HG03280 (cell line): ENCODE measurements at regions not wholly inside any gene's neighbourhood (a gene's known extent, or its start where the extent isn't known, plus 50 kb on each side); places are given as distances from the start of the nearest gene placed in this dataset.

Source experiments
- ATAC-seq: cut with Tn5 transposase; IDR thresholded peaks from one replicate; pipeline ENCODE4 v1.9.1; 2021; ENCODE audit warnings: mild to moderate bottlenecking, moderate library complexity; ENCODE audit not compliant: unreplicated experiment

DNA sequence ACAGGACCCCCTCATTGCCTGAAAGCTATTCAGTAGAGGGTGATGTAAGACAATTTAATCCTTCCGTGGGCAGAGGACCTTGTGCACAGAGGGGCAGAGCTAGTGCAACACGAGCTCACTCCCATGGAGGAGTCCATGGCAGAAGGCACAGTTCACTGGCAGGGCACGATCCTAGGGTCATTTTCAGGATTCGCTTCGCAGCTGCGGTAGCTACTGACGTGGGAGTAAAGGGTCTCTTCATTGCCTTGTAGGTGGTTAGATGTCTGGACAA lies 207.8 kb downstream of the FOXO1 start:
- ATAC-seq = no peak

- no peak for ATAC-seq
Measured at GRCh38 chr13:40460116-40460515, 206.3 kb downstream of the FOXO1 start.

GRCh38 chr13:40464337-40465014 lies 202.0 kb downstream of the FOXO1 start:
- no peak for ATAC-seq

- no peak for ATAC-seq
Measured at GRCh38 chr13:40465015-40465390, 201.4 kb downstream of the FOXO1 start.

- ATAC-seq = no peak
Measured at GRCh38 chr13:40466272-40466671, 200.2 kb downstream of the FOXO1 start.

DNA sequence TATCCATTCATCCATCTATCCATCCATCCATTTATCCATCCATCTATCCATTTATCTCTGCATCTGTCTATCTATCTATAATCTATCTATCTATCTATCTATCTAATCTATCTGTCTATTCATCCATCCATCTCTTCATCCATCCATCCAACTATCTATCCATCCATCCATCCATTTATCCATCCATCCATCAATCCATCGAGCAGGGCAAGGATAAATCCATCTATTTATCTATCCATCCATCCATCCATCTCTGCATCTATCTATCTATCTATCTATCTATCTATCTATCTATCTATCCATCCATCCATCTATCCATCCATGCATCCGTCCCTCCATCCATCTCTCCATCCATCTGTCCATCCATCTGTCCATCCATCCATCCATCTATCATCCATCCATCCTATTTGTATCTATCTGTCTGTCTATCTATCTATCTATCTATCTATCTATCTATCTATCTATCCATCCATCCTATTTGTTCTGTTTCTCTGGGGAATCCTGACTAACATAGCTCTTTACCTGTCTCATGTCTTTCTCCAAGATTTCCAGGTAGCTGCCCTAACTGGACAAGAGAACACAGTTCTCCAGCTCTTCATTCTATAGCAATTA lies 198.1 kb downstream of the FOXO1 start:
- no peak for ATAC-seq

GRCh38 chr13:40469581-40470310 lies 196.7 kb downstream of the FOXO1 start:
- ATAC-seq = no peak

DNA sequence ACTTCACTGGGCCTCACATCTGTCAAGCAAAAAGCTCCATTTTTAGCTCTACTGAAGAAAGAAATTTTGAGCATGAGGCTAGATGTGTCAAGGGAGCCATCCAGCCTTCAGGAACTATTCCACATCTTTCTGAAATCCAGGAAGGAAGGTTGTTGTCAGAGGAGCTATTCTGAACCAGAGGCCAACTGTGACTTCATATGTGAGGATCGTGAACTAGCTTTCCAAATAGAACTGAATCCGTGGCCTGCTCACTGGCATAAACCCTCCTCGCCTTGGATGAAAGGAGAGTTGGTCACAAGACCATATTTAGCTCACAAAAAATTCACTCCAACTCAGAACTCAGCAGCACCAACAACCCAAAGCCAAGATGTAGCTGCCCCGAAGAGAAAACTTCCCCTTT lies 195.8 kb downstream of the FOXO1 start:
- ATAC-seq = no peak

DNA sequence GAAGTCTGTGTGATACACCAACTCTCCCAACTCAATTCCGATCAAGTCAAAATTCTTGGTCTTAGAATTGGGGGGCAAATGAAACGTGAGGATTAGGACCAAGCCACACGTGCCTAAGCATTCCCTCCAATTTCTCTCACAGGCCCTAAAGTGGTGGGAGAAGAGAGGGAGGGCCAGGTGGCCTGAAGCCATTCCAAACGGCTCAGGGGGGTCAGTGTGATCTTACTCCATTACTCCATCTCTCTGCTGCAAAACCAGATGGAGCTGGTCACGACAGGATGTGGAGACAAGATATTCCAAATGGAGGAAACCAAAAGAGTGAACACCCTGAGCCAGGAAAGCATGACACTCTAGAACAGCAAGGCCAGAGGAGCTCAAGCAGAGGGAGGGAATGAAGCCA lies 195.4 kb downstream of the FOXO1 start:
- no peak for ATAC-seq

- no peak for ATAC-seq
Measured at GRCh38 chr13:40471911-40472310, 194.5 kb downstream of the FOXO1 start.

DNA sequence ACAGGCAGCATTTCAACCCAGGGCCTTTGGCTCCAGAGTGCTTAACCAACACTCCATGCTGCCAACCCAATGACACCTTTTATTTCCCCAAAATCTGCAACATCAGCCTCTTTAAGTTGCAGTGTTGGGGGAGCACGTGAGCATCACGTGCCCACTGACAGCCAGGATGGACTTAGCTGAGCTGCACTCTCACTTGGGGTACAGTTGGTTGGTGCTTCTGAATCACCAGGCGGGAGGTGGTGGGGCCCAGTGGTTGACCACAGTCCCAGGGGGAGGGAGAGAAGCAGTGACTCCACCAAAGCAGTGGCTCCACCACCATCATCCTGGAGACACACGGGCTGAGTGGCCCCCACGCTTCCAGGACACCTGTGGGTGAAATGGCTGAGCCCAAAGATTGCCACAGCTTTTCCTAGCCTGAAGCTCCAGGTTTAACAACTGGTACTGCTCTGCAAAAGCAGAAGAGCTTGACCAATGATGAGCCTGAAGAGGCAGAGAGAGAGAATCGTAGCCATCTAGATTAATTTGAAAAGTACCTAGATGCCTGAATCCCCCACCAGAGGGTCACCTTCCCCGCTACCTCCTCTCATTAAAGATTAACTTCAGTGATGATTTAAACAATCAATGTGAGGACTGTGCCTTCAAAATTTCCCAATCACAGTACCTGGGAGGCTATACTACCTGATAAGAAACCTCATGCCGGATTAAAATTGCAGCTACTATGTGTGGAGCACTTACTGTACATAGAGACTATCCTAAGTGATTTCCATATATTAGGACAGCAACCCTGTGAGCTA lies 193.8 kb downstream of the FOXO1 start:
- ATAC-seq = no peak

GRCh38 chr13:40475617-40476016 lies 190.8 kb downstream of the FOXO1 start:
- ATAC-seq = no peak

DNA sequence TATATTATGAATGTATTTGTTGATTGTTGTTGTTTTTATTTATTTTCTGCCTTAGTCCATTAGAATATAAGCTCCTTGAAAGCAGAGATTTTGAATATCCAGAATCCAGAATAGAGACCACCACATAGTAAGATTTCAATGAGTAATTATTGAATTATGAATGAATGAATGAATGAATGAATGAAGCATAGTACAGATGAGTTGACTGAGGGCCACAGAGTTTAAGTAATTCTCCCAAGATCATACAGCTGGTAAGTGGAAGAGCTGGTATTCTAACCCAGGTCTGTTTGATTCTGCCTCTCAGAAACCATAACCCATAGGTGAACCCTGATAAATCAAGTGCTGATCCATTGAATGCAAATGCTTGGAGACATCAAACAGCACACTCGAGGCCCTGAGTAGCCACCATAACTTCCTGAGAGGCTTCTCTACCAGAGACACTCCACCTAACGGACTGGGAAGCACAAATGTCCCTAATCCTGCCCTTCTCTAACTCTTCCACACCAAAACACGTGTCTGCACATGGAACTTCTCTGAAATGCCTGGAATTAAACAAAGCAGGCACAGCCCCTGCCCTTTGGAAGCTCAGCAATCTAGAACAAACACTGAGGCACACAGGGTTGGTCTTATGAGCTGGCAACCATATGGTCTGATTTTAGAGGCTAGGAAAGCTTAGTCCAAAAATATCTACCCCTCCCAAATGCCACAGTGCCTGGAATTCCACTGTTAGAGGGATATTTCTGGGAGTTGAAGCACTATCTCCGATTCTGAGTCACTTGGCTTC lies 190.1 kb downstream of the FOXO1 start:
- no peak for ATAC-seq

DNA sequence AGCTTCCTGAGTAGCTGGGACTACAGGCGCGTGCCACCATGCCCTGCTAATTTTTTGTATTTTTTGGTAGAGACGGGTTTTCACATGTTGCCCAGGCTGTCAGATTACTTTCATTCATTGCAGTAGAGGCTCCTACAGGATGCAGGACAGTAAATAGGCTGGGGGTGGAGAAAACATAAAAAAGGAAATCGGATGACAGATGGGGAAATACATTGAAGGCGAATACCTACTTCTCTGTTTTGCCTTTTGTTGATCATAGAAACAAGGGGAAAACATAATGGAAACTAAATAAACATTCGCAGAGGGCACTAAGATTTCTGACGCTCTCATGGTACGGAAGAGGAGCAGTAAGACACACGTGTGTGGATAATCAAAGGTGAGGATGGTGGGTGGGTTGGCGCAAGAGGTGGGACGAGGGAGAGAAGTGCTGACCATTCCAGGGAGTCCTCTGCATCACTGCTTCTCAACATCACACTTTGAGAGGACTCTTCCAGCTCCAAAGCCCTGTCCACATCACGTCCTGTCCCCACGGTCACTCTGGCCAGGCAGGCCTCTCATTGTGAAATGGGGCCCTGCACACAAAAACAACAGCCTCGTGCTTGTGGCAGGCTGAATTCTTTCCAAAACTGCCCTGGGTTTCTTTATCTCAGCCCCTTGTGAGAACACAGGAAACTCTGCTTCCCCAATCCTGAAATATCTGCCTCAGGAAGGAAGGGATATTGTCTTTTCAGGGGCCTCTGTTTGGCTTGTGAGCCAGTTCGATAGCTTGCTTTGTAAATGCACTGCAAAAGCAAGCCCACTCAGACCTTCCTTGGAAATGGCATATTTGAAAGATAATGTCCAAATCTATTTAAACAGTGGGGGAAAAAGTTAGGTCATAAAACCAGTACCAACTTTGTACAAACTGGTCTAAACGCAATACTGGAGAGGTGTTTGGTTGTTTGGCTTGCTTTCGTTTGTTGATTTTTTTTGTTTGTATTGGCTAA lies 188.5 kb downstream of the FOXO1 start:
- ATAC-seq = no peak

DNA sequence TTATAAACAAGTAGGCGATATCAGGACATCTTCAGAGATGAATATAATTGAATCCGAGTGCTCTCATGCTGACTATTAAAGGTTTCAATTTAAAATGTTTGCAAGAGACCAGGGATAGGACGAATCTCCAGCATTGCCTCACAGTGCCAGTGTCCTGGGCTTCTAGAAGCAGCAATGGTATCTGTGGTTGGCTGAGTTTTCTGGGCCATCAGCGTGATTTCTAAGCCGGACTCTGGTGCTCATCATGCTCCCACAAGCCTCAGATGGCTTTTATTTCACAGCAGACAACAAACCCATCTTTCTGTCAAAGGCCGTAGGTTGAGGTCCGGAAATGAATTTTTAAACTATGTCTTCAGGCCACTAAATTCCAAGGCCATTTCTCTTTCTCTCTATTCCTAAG lies 187.7 kb downstream of the FOXO1 start:
- no peak for ATAC-seq

- no peak for ATAC-seq
Measured at GRCh38 chr13:40479196-40479845, 187.1 kb downstream of the FOXO1 start.

GRCh38 chr13:40480012-40480914 lies 186.2 kb downstream of the FOXO1 start:
- ATAC-seq = no peak

DNA sequence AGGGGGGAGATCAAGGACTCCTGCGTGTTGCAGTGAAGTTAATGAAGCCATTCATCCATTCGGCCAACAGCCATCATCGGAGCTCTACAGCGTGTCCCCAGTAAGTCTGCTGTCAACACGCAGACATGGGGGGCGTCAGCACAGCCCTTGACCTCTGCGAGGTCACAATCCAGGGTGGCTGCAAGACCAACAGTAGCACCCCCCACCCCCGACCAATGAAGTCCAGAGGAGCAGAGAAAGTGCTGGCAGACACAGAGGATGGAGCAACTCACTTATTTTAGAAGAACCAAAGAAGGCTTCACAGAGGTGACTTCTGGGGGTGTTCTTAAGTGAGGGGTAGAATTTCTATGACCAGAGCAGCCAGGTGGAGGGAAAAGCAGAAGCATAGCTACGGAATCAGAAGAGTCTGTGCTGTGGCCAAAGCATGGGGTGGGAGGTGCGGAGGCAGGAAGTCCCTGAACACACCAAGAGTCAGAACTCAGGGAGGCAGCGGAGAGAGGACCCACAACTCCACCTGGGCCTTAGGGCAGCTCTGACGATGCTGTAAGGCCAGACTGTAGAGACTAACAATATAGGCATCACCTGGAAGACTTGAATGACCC lies 185.4 kb downstream of the FOXO1 start:
- no peak for ATAC-seq
